H4 (cell line): ENCODE measurements at regions not wholly inside any gene's neighbourhood (a gene's known extent, or its start where the extent isn't known, plus 50 kb on each side); places are given as distances from the start of the nearest gene placed in this dataset.

Experiments used
- DNase-seq: peaks from one replicate; pipeline ENCODE4 v3.0.0-alpha.2; 2015; ENCODE audit warnings: low spot score

DNA sequence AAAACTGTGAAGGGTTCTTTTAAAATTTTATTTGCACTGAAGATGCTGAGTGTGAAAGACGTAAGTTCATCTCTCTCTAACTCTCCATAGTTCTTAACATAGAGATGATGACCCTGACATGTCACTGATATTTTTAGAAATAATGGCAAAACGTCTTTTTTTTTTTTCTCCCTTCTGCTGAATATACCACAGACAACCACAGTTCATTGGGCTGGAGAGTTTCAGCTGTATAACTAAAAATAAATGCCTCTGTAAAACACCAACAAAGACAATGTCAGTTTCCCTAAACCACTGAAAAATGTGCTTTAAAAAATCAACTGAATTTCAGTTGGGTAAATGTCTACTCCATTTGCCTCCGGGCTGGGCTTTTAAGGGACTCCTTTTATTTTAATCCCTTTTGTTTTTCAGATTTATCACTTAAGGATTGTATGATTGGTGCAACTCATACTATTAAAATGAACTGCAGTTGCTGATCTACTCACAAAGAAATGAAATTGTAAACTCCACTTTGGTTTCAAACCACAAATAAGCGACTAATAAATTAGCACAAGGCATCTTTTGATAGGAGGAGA is 830.9 kb upstream of the WWC1 start:
- DNase-seq, result no peak

DNA sequence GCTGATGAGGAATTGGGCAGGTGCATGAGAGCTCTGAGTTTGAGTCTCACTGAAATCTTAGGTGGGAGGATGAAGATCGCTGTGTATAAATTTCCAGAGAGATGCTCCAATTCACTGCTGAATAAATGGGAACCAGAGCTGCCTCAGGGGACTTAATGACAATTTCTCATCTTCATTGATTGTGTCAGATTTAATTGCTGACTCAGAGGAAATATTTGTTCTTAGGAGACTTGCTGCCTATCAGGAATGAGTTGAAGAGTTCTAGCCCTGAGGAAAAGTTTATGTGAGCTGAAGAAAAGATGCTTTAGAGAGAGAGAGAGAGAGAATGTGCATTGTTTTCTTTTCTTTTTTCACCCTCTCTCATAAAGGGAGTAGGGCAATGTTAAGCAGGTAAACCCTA is 827.5 kb upstream of the WWC1 start:
- no peak for DNase-seq

DNA sequence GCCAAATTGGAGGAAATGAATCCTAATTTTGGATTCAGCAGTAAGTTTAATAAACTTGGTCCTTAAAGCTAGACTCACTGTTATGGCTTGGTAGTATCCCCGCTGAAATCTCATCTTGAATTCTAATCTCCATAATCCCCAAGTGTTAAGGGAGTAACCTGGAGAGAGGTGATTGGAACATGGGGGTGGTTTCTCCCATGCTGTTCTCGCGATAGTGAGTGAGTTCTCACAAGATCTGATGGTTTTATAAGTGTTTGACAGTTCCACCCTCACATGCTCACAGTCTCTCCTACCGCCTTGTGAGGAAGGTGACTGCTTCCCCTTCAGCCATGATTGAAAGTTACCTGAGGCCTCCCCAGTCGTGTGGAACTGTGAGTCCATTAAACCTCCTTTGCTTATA is 824.5 kb upstream of the WWC1 start:
- no peak for DNase-seq

DNA sequence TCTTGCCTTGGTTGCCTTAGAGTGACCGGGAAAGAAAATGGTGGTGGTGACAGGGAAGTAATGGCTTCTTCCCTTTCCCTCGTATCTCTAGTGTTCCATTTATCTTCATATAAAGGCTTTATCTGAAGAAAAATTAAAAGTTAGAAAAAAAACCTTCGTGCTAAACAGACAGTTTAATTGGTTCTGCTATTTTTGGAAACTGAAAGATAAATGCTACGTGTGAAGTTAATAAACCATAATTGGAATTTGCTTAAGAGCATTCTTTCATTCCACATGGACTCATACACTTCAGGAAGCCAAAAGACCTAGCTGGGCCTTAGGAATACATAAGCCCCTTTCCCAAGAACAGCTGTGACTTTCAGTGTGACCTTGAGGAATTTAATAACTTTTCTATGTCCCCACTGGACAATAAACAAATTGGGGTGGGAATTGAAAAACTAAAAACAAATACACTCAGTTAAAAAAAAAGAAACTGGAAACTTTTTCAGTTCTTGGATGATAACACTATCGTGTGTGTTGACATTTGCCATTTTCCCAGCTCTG is 818.8 kb upstream of the WWC1 start:
- no peak for DNase-seq

DNA sequence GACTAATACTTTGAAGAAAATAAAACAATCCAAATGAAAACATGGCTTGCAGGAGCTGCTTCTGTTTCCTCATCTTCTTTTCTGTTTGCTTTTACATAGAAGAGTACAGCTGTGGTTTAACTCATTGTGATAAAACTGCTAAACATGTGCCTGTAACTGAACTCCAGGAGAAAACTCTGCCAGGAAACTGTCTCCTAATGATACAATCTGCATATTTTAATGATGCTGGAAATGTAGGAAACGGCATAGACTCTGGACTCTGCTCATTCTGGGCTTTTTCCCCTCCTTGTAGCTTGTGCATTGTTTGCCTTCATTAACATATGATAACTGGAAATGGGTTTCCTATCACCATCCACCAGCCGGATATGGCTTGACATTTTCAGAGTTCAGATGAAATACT is 813.3 kb upstream of the WWC1 start:
- no peak for DNase-seq

DNA sequence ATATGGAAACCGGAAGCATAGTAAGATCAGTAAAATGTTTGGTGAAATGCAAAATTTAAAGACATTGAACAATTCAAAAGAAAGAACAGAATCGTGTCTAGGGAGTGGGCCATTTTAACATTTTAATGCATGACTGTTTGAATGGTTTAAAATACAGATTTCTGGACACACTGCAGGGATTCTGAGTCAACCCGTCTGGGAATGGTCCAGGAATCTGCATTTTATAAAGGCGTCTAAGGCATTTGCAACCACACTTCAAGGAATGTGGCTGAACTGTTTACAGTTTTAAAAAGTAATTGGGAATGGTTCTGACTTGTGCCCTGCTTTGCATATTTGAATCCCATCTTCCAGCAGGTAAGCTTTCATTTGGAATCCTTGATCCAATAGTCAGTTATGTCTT is 811.7 kb upstream of the WWC1 start:
- DNase-seq, result no peak

DNA sequence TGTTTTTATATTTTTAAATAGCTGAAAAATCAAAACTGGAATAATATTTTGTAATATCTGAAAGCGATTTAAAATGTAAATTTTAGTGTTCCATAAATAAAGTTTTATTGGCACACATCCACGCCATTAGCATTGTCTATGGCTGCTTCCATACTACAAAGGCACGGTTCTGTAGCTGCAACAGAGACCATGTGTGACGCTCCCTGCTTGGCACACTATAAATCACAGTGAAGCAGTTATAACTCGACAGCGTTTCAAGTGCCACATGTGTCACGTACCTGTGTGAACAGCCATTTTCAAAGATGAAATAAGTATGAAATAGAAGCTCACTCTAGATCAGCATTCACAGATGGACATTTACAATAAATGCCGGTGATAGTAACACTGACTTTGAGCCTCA is 810.1 kb upstream of the WWC1 start:
- no peak for DNase-seq

DNA sequence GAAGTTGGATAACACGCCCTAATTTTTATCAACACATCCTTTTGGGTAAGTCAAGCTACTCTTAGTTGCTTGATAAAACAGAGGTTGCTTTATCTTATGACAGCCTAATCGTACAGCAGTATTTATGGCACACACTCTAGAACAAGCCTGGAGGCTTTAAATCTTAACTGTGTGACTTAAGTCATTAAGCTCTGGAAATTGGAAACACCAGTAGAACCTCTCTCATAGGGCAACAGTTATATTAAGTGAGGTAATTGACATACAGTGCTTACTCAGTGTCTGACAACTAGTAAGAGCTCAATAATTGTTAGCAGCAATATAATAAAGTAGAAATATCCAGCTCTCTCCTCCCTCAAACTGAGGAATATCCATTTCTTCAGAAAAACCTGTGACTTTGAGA is 808.9 kb upstream of the WWC1 start:
- no peak for DNase-seq

DNA sequence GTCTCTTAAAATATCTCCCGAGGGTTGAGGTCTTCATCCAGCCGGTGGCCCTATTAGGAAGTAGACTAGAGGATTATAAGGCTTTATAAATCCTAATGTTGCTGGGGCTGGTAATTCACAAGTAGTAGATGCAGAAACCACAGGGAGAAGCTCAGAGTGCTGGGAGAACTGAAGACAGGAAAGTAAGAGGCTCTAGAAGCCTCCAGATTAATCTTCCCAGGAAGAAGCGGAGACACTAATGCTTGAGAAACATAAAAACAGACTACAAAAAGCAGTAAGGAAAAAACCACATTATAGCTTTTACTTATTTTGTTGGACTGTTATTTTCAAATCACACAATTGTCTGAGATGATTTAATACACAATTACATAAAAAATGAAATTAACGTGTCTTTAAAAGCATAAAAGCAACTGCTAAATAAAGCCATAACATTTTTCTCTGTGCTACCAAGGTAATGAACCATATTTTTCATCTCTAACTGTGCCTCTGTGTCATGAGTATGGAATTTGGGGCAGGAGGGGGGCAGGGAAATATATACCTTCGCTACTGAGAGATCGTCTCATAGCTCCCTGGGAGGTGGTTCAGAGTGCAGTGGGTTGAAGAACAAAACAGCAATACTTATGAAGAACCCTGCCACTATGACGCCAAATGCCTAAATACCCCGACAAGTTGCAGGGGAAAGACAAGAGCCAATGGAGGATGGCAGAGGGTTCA is 806.2 kb upstream of the WWC1 start:
- DNase-seq, result no peak

DNA sequence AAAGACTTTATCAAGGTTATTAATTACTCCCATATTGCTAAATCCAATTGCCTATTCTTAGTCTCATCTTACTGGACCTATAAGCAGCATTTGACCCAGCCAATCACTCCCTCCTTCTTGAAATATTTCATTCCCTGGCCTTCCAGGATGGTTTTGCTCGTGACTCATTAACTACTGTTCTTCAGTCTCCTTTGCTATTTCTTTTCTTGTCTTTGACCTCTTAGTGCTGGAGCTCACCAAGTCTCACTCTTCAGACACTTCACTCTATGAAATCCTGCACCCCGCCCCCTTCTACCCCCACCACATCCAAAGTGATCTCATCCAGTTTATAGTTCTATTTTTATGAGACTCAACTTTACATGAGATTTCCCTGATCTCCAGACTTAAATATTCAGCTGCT is 803.1 kb upstream of the WWC1 start:
- no peak for DNase-seq

DNA sequence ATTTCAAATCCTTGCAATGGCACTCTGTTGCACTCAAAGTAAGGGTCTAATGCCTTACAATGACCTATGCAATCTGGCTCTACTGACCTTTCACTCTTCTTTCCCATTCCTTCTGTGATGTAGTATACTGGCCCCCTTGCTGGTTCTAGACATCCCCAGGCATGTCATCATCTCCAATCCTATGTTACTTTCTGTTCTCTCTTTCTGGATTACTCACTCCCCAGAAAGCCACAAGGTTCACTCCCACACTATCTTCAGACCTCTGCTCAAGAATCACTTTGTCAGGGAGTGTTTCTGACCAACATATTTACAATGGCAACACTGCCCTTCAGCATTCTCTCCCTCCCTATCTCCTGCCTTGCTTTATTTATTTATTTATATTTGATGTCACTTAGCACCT is 802.2 kb upstream of the WWC1 start:
- no peak for DNase-seq

DNA sequence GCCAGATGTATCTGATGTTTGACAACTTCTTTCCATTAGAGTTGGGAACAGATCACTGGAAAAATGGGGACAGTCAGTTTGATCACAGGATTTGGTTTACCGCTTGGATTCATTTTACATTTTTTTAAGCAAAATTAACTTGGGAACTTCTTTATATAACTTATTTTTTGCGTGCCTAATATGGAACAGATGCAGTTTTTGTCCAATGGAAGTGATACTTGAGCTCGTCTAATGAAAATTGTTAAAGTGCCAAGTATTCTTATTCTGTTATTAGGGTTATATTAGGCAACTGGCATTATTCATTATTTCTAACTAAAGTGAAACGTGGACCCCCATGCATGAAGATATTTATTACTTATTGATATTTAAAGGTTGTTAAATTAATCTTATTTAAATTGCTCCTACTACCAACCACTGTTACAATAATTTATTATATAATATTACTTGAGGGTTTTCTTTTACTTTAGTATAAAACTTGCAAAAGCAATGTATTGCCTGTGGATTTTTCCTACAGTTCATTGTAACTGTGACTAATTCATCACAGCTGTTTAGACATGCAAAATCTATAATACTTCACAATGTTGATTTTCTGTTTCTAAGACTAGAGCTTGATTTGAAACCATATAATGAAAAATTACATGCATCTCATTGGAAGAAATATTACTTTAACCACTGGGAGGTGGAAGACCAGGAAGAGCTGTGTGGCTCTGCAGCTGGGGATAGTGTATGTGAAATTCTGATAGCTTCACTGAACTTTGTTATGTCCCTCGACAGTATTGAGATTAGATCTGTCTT is 787.3 kb upstream of the WWC1 start:
- DNase-seq, result no peak

DNA sequence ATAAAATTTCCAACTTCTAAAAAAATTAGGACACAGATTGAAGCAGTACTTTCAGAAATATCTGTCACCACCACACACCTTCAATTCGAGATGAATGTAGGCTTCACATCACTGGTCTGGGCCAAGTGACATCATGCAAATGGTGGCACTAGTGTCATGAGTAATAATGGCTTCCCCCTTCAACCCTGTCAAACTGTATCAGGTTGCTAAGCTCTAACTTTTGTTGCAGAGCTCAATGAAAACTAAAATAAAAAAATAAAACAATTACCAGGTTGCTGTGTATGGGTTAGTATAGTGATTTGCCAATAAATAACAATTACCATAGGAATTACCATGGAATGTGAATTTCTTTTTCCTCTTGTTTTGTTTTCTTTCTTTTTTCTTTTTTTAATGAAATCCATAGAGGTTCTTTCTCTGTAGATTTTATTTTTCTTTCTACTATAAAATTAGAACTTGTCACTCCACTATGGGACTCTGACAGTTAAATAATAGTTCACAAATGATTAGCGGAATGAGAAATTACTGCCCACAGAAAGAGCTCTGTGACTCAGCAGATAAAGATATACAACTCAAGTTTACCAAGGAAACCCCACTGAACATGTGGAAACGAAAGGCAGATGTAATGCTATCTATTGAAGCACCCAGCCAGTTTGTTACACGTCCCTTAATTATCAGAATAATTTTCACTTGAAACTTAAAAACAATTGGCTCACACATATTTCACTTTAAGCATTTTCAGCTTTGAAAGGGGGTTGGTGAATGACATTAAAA is 783.8 kb upstream of the WWC1 start:
- no peak for DNase-seq

DNA sequence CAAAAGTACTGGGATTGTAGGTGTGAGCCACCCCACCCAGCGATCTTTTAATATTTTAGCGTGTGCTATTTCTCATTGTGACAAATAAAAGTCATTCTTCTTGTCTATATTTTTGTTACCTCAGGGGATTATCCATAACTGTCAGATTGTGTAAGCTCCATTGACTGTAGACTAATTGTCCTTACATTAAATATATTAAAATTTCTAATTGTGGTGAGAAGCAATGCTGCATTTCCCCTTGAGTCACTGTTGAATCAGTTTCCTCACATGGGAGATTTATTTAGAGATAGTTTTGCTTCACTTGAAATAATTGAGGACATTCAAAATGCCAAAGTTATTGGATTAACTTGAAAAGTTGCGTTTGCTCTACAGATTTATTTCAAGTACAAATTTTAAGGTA is 782.4 kb upstream of the WWC1 start:
- no peak for DNase-seq

DNA sequence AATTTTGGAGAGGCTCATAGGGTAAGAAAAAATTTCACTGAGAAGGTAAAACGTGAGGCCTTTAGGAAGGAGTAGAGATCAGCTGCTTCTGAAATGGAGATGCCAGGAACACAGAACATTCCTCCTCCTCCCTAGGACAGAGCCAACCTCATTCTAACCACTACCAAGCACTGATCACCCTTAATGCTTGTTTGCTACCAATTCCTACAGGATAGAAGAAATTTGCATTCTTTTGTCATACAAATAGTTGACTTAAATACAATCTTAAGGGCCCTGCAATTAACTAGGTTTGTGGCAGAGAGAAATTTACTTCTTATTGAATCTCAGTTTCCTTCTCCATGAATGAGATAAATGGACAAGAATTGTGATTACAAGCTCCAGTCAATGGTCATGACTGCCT is 780.2 kb upstream of the WWC1 start:
- DNase-seq, result no peak

DNA sequence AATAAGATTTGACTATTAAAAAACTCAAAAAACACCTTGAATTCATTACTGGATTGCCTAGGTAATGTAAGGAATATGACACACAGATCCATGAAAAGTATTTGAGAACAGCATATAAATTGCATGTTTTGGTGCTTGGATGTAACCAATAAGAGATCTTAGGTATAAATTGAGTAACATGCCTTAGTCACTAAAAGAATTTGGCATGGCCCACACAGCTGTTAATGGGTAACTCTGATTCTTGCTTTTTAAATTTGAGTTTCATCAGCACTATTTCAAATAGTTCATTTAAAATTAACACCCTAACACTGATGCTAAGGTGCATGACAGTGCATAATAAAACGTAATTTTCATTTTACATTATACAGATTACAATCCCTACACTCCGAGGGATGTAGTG is 779.3 kb upstream of the WWC1 start:
- no peak for DNase-seq

DNA sequence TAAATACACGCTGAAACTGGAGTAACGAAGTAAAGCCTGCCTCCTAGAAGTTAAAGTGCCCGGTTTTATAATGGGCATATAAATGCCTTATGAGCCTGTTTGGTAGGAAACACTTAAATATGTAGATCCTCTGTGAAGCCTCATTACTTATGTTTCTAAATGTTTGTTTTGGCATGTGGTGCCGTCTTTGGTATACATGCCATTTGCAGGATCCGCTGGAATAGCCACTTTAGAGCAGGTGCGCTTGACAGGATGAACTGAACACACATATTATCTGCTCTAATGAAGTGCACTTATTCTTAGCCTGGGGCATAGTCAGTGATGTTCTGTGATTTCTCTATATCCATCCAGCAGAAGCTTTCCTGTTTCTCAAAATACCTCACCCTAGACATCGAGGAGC is 778.1 kb upstream of the WWC1 start:
- no peak for DNase-seq

DNA sequence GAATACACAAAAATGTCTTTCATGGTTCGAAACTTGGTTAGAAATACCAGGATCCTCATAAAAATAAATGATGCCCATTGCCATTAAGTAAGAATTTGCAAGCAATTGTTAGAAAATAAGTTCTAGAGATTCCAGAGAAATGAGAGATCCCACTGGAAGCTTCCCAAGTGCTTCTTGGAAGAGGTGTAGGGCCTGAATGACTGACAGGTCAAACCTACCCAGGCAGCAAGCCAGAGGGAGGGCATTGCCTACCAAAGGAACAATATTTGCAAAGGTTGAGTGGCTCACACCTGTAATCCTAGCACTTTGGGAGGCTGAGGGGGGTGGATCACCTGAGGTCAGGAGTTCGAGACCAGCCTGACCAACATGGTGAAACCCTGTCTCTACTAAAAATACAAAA is 777.0 kb upstream of the WWC1 start:
- no peak for DNase-seq

DNA sequence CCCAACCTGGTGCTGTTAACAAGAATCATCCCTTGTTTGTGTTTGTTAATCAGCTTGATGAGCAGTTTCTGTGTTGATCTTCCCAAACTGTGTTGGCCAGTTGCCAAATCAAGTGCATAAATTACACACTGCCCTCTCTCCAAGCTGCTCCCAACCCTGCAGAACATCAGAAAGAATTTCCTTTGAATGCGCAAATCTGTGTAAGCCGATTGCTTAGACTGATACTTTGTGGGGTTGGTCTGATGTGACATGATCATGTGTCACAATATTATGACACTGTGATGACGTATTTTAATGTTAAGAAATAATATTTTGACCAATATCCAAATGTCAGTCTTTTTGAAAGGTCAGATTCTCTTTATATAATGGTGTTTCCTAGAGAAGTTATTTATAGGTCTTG is 766.4 kb upstream of the WWC1 start:
- no peak for DNase-seq

DNA sequence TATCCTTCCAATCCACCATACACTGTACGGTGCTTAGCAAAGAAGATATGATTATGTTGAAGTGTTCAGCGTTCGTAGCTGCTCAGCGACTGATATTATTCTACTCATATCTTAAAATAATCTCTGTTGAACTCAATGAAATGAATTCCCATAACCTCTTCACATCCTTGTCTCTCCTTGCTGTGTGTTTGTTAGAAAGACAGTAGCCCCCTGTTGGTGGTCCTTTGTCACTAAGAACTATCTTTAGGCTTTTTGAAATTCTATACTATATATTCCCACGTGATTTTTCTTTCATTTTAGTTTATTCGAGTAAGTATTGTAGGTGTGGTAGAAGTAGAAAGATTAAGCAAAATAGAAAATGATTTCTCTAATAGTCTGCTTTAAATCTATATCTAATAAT is 762.8 kb upstream of the WWC1 start:
- DNase-seq, result no peak

DNA sequence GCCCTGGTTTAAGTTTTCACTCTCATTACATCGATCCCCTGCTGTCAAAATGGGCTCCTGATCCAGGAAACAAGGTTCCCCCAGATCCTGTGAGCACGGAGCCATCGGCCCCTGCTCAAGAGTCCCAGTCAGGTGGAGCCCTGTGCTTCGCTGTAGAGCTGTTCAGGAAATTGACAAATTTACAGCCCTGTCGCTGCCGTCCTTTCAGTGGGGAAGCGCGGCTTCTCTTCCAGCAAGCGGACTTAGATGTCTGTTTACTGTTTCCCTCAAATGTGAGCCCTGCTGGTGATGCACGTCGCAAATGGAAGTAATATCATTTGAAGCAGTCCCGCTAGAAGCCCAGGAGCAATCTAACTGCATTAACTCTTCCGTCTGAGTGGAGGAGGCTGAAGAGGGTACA is 760.9 kb upstream of the WWC1 start:
- no peak for DNase-seq
